Left colon (tissue), 2 donors: ENCODE measurements at regions not wholly inside any gene's neighbourhood (a gene's known extent, or its start where the extent isn't known, plus 50 kb on each side); places are given as distances from the start of the nearest gene placed in this dataset.

Source experiments
- ATAC-seq: fragments of 200-7000 bp; cut with Tn5 transposase; one replicate; pipeline ENCODE4 v1.9.1; 2020; ENCODE audit warnings: mild to moderate bottlenecking, moderate library complexity
- DNase-seq, 2 donors: peaks; one replicate each; pipeline ENCODE4 v3.0.0-alpha.2; 2020
- intact Hi-C, 2 donors: fragments of 100-400 bp; cut with DNase I in 1 of 2; cut with micrococcal nuclease in 1 of 2; formaldehyde crosslinking; loops; one replicate each; pipeline versions ENCODE4 v1.11.2 to v1.14.0; 2022; cut with DNase I, micrococcal nuclease
- donor health status: DM: no; HTN: no; CAD: no.
- donor health status: DM: yes; HTN: yes; CAD: no.

- intact Hi-C loops, result no loop called here
- DNase-seq (no peak), ATAC-seq (no peak)
These were observed 75.4 kb upstream of the ARID2 start for GRCh38 chr12:45654002-45654665.

- intact Hi-C loops, result no loop called here
- ATAC-seq (peak; percentile 79), DNase-seq (peak in 1 of 2 donors; percentile 34)
These were observed 74.3 kb upstream of the ARID2 start for GRCh38 chr12:45655186-45655585.

GRCh38 chr12:45655743-45656142 lies 73.8 kb upstream of the ARID2 start:
- intact Hi-C loops, result no loop called here

GRCh38 chr12:45658020-45658419 lies 71.5 kb upstream of the ARID2 start:
- intact Hi-C loops, result no loop called here
- no peak for ATAC-seq
- DNase-seq, result no peak

More at GRCh38 chr12:45655743-45656142, 73.8 kb upstream of the ARID2 start:
- DNase-seq, result no peak
- no peak for ATAC-seq

GRCh38 chr12:45660330-45660729 lies 69.2 kb upstream of the ARID2 start:
- intact Hi-C loops, result no loop called here
- DNase-seq, result no peak
- no peak for ATAC-seq

GRCh38 chr12:45663455-45663854 lies 66.1 kb upstream of the ARID2 start:
- no peak for ATAC-seq
- no peak for DNase-seq
- intact Hi-C loops, result no loop called here

GRCh38 chr12:45665941-45666340 lies 63.6 kb upstream of the ARID2 start:
- ATAC-seq, result no peak

GRCh38 chr12:45666396-45666795 lies 63.1 kb upstream of the ARID2 start:
- no peak for ATAC-seq
- intact Hi-C loops, result no loop called here
- no peak for DNase-seq

More at GRCh38 chr12:45665941-45666340, 63.6 kb upstream of the ARID2 start:
- no peak for DNase-seq
- intact Hi-C loops, result no loop called here

- ATAC-seq (no peak), DNase-seq (no peak)
These were observed 62.7 kb upstream of the ARID2 start for GRCh38 chr12:45666816-45667215.

GRCh38 chr12:45667761-45668160 lies 61.7 kb upstream of the ARID2 start:
- no peak for ATAC-seq
- intact Hi-C loops, result no loop called here
- no peak for DNase-seq

More at GRCh38 chr12:45666816-45667215, 62.7 kb upstream of the ARID2 start:
- intact Hi-C loops, result no loop called here

- ATAC-seq (no peak), DNase-seq (no peak)
- intact Hi-C loops, result no loop called here
These were observed 60.9 kb upstream of the ARID2 start for GRCh38 chr12:45668641-45669040.

GRCh38 chr12:45669093-45669492 lies 60.4 kb upstream of the ARID2 start:
- DNase-seq (no peak), ATAC-seq (peak; percentile 27)
- intact Hi-C loops, result no loop called here

GRCh38 chr12:45669792-45670191 lies 59.7 kb upstream of the ARID2 start:
- no peak for ATAC-seq
- intact Hi-C loops, result no loop called here
- DNase-seq, result no peak

- DNase-seq, result no peak
- intact Hi-C loops, result no loop called here
- ATAC-seq, result no peak
These were observed 59.0 kb upstream of the ARID2 start for GRCh38 chr12:45670346-45671065.

- DNase-seq (no peak), ATAC-seq (no peak)
- intact Hi-C loops, result no loop called here
These were observed 58.3 kb upstream of the ARID2 start for GRCh38 chr12:45671254-45671653.

- DNase-seq (peak in 1 of 2 donors; percentile 23), ATAC-seq (no peak)
- intact Hi-C loops, result no loop called here
These were observed 55.1 kb upstream of the ARID2 start for GRCh38 chr12:45674181-45674977.

- intact Hi-C loops, result no loop called here
- ATAC-seq (no peak), DNase-seq (no peak)
These were observed 54.0 kb upstream of the ARID2 start for GRCh38 chr12:45675534-45675933.
